SU-DHL-6 (cell line): ENCODE measurements at regions not wholly inside any gene's neighbourhood (a gene's known extent, or its start where the extent isn't known, plus 50 kb on each side); places are given as distances from the start of the nearest gene placed in this dataset.

Source experiments
- EZH2phosphoT487 ChIP-seq: fragments of 200-600 bp; sonication (generic), shearing (Covaris generic); conservative IDR thresholded peaks from 2 replicates; pipeline ENCODE4 v1.6.1; 2018; ENCODE audit warnings: mild to moderate bottlenecking, antibody characterized with exemption, low read length, moderate library complexity, mixed read lengths
- TF ChIP-seq, protein P1 (sequence below): fragments of 200-600 bp; sonication (generic); IDR thresholded peaks from one replicate; pipeline ENCODE4 v1.5.1; 2017; ENCODE audit warnings: antibody characterized with exemption, mild to moderate bottlenecking, low read length, moderate library complexity; ENCODE audit not compliant: insufficient read depth, poor library complexity, severe bottlenecking

DNA sequence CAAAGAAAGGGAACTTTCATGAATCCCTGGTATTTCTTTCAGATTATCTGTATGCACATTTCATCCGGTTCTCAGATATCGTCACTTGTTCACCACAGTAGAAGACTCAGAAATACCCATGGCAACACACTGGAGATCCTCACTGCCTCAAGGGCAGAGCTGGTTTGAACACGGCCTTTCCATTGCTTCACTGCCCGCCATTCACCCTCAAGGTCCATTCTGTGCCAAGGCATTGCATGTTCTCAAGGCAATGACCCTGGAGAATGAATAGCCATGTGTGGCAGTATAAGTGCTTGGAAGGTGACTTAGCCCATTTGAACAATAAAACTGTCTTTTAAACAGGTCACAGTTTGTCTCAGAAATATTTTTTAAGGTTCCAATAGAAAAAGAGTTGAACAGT, 606.5 kb downstream of the IPMK start:
- TF ChIP-seq, protein P1, sequence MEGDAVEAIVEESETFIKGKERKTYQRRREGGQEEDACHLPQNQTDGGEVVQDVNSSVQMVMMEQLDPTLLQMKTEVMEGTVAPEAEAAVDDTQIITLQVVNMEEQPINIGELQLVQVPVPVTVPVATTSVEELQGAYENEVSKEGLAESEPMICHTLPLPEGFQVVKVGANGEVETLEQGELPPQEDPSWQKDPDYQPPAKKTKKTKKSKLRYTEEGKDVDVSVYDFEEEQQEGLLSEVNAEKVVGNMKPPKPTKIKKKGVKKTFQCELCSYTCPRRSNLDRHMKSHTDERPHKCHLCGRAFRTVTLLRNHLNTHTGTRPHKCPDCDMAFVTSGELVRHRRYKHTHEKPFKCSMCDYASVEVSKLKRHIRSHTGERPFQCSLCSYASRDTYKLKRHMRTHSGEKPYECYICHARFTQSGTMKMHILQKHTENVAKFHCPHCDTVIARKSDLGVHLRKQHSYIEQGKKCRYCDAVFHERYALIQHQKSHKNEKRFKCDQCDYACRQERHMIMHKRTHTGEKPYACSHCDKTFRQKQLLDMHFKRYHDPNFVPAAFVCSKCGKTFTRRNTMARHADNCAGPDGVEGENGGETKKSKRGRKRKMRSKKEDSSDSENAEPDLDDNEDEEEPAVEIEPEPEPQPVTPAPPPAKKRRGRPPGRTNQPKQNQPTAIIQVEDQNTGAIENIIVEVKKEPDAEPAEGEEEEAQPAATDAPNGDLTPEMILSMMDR = no peak
- no peak for TF ChIP-seq EZH2phosphoT487
